Esophagus squamous epithelium (tissue), 4 donors: ENCODE measurements at regions not wholly inside any gene's neighbourhood (a gene's known extent, or its start where the extent isn't known, plus 50 kb on each side); places are given as distances from the start of the nearest gene placed in this dataset.
"Not testable (repeated sequence)": the region's sequence is repeated elsewhere in the genome, so short reads cannot be mapped to it uniquely, and the experiment has no call there.

Source experiments
- CTCF ChIP-seq, 6 experiments: fragments of 450-650 bp in 4 of 6; fragments of 200-600 bp in 2 of 6; sonication (generic) in 2 of 6; IDR thresholded peaks; one replicate each; pipeline ENCODE4 v1.5.1; 2016 to 2019; ENCODE audit warnings: antibody characterized with exemption in 6 of 6, mild to moderate bottlenecking in 4 of 6, moderate library complexity in 4 of 6
- POLR2A ChIP-seq, 4 donors: fragments of 450-650 bp; IDR thresholded peaks; one replicate each; pipeline ENCODE4 v1.6.1; 2017; ENCODE audit warnings: antibody characterized with exemption in 4 of 4, mild to moderate bottlenecking in 4 of 4, moderate library complexity in 3 of 4

GRCh38 chr5:108532129-108532445 is 150.2 kb upstream of the FBXL17 start:
- TF ChIP-seq CTCF, POLR2A (IDR thresholded peaks at IDR 0.05): not testable (repeated sequence)
